ENCODE measurements at regions not wholly inside any gene's neighbourhood (a gene's known extent, or its start where the extent isn't known, plus 50 kb on each side); places are given as distances from the start of the nearest gene placed in this dataset.
A peak's percentile ranks its signal among the peaks of the same experiment; 100 is the strongest.

DNA sequence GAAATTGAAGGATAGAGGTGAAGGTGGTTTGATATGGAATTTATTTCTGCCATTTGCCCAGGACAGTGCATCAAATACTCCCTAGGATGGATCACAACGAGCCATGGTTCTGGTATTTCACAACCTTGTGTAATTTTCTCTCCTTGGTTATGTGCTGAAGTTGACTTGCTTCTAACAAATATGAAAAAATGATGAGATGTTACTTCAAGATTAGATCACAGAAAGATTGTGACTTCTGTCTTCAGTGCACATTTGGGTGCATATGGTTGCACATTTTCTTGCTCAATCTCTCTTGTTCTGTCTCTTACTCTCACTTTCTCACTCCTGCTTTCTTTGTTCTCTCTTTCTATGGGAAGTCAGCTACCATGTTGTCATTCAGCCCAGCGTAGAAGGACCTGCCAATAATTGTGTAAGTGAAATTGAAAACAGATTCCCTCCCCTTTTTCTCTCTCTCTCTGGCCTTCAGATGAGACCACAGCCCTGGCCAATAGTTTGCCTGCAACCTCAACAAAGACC is 104.6 kb upstream of the RMDN2 start:
- 56% methylated on average over 2 of the region's 2 CpGs for WGBS (ENCODE audit: missing lambda C conversion rate)
- FAIRE-seq (no peak), DNase-seq (ENCODE audit: low read depth in 1 of 2, low spot score in 1 of 2) (no peak), ATAC-seq (no peak)
- ChIA-PET POLR2A (no interaction called here), CTCF (no interaction called here)
- H3K27ac ChIP-seq, result no peak overlapping the region
- TF ChIP-seq NR3C1 (IDR thresholded peaks at IDR 0.05) (no peak), FOSB (CRISPR knock-in tag; IDR thresholded peaks at IDR 0.05) (no peak), CBX2 (IDR thresholded peaks at IDR 0.05; ENCODE audit: borderline replicate concordance, low read depth) (no peak), EHMT2 (IDR thresholded peaks at IDR 0.05; ENCODE audit: low read depth) (no peak), KDM1A (IDR thresholded peaks at IDR 0.05; ENCODE audit: low read depth) (no peak), ZNF302 (CRISPR knock-in tag; IDR thresholded peaks at IDR 0.05) (no peak), ZFP36 (IDR thresholded peaks at IDR 0.05; ENCODE audit: borderline replicate concordance, partially characterized antibody) (no peak), CHD2 (IDR thresholded peaks at IDR 0.05; ENCODE audit: low read length, partially characterized antibody) (no peak), HOXA7 (CRISPR knock-in tag; IDR thresholded peaks at IDR 0.05) (no peak), JUN (IDR thresholded peaks at IDR 0.05) (no peak), ZSCAN20 (CRISPR knock-in tag; IDR thresholded peaks at IDR 0.05) (no peak), FOSL2 (IDR thresholded peaks at IDR 0.05) (no peak), FOSL2 (CRISPR knock-in tag; IDR thresholded peaks at IDR 0.05) (no peak)
- TF ChIP-seq, protein P1, sequence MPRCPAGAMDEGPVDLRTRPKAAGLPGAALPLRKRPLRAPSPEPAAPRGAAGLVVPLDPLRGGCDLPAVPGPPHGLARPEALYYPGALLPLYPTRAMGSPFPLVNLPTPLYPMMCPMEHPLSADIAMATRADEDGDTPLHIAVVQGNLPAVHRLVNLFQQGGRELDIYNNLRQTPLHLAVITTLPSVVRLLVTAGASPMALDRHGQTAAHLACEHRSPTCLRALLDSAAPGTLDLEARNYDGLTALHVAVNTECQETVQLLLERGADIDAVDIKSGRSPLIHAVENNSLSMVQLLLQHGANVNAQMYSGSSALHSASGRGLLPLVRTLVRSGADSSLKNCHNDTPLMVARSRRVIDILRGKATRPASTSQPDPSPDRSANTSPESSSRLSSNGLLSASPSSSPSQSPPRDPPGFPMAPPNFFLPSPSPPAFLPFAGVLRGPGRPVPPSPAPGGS (IDR thresholded peaks at IDR 0.05), result no peak
- TF ChIP-seq, protein P2, sequence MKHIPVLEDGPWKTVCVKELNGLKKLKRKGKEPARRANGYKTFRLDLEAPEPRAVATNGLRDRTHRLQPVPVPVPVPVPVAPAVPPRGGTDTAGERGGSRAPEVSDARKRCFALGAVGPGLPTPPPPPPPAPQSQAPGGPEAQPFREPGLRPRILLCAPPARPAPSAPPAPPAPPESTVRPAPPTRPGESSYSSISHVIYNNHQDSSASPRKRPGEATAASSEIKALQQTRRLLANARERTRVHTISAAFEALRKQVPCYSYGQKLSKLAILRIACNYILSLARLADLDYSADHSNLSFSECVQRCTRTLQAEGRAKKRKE (CRISPR knock-in tag; IDR thresholded peaks at IDR 0.05; ENCODE audit: low read depth), result no peak
- TF ChIP-seq, protein P3, sequence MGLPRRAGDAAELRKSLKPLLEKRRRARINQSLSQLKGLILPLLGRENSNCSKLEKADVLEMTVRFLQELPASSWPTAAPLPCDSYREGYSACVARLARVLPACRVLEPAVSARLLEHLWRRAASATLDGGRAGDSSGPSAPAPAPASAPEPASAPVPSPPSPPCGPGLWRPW (IDR thresholded peaks at IDR 0.05), result no peak
- no peak overlapping the region for H3K4me3 ChIP-seq
- H3K4me2 ChIP-seq, result no peak overlapping the region
- no peaks in the 10 kb centered on the region for H3K9me3 ChIP-seq
- H3K4me1 ChIP-seq, result peaks cover 4% of the 10 kb centered on the region; the same call in 1 of the 3 replicates

DNA sequence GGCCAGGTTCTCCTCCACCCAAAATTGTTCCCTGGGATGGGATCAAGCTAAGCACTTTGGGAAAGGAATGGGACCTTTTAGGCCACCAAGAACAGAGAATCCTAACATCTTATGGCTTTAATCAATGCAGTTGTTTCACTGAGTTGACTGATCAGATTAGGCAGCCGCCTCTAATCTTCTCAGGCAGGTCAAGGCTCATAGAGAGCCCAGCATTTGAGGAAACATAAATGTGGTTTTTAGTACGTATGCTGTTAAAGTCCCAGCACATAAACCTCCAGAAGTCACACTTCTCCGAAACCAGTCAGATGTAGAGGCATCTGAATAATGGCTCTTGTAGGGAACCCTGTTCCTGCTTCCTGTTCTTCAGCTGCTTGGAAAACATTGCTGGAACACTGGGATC is 99.5 kb upstream of the RMDN2 start:
- Histone ChIP-seq H3K4me3 (no peak overlapping the region), H3K9me3 (no peaks in the 10 kb centered on the region), H3K27ac (peak overlapping the region in 1 of 2 experiments; percentile 20; a peak in 1 of 6 replicates), H3K4me1 (peaks cover 16% of the 10 kb centered on the region), H3K4me2 (no peak overlapping the region)
- no peak for ATAC-seq
- FAIRE-seq, result no peak
- 95% methylated on average over 3 of the region's 3 CpGs for WGBS (ENCODE audit: missing lambda C conversion rate)
- DNase-seq (ENCODE audit: low read depth in 1 of 2, low spot score in 1 of 2), result no peak
- ChIA-PET CTCF (interaction anchor here (1.1 to 15.3 kb wide), 5 partner anchors 15 to 430 kb away, joined by 3 to 433 read pairs (median 28); no protein-coding TSS in a partner anchor), POLR2A (no interaction called here)
- TF ChIP-seq ZFP36 (IDR thresholded peaks at IDR 0.05; ENCODE audit: borderline replicate concordance, partially characterized antibody) (no peak), NPAS2 (CRISPR knock-in tag; IDR thresholded peaks at IDR 0.05; ENCODE audit: borderline replicate concordance) (no peak), MAFK (IDR thresholded peaks at IDR 0.05; ENCODE audit: partially characterized antibody) (no peak), RFX5 (IDR thresholded peaks at IDR 0.05) (no peak), PHF8 (IDR thresholded peaks at IDR 0.05; ENCODE audit: borderline replicate concordance, low read depth) (no peak), CHD4 (IDR thresholded peaks at IDR 0.05; ENCODE audit: borderline replicate concordance) (no peak), CEBPB (IDR thresholded peaks at IDR 0.05) (no peak), ESRRA (IDR thresholded peaks at IDR 0.05; ENCODE audit: borderline replicate concordance, low read length) (no peak), NR3C1 (IDR thresholded peaks at IDR 0.05) (no peak), MAZ (IDR thresholded peaks at IDR 0.05; ENCODE audit: borderline replicate concordance, low read depth, low read length) (no peak), GATA3 (IDR thresholded peaks at IDR 0.05; ENCODE audit: borderline replicate concordance) (no peak), TP53 (CRISPR knock-in tag; IDR thresholded peaks at IDR 0.05) (no peak), JUN (IDR thresholded peaks at IDR 0.05) (no peak), HOXB13 (CRISPR knock-in tag; IDR thresholded peaks at IDR 0.05; ENCODE audit: low read depth) (no peak), KDM5A (IDR thresholded peaks at IDR 0.05) (no peak), HOXA7 (CRISPR knock-in tag; IDR thresholded peaks at IDR 0.05) (no peak)
- TF ChIP-seq, protein P4, sequence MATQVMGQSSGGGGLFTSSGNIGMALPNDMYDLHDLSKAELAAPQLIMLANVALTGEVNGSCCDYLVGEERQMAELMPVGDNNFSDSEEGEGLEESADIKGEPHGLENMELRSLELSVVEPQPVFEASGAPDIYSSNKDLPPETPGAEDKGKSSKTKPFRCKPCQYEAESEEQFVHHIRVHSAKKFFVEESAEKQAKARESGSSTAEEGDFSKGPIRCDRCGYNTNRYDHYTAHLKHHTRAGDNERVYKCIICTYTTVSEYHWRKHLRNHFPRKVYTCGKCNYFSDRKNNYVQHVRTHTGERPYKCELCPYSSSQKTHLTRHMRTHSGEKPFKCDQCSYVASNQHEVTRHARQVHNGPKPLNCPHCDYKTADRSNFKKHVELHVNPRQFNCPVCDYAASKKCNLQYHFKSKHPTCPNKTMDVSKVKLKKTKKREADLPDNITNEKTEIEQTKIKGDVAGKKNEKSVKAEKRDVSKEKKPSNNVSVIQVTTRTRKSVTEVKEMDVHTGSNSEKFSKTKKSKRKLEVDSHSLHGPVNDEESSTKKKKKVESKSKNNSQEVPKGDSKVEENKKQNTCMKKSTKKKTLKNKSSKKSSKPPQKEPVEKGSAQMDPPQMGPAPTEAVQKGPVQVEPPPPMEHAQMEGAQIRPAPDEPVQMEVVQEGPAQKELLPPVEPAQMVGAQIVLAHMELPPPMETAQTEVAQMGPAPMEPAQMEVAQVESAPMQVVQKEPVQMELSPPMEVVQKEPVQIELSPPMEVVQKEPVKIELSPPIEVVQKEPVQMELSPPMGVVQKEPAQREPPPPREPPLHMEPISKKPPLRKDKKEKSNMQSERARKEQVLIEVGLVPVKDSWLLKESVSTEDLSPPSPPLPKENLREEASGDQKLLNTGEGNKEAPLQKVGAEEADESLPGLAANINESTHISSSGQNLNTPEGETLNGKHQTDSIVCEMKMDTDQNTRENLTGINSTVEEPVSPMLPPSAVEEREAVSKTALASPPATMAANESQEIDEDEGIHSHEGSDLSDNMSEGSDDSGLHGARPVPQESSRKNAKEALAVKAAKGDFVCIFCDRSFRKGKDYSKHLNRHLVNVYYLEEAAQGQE (IDR thresholded peaks at IDR 0.05), result no peak
- TF ChIP-seq, protein P3 (IDR thresholded peaks at IDR 0.05), result no peak
- TF ChIP-seq, protein P5, sequence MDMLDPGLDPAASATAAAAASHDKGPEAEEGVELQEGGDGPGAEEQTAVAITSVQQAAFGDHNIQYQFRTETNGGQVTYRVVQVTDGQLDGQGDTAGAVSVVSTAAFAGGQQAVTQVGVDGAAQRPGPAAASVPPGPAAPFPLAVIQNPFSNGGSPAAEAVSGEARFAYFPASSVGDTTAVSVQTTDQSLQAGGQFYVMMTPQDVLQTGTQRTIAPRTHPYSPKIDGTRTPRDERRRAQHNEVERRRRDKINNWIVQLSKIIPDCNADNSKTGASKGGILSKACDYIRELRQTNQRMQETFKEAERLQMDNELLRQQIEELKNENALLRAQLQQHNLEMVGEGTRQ (IDR thresholded peaks at IDR 0.05), result no peak

All from A549 (cell line).